Fibroblast of the conjunctiva (primary cell): ENCODE measurements at regions not wholly inside any gene's neighbourhood (a gene's known extent, or its start where the extent isn't known, plus 50 kb on each side); places are given as distances from the start of the nearest gene placed in this dataset.

ENCODE experiments used
- DNase-seq: peaks from one replicate; pipeline ENCODE4 v3.0.0-alpha.2; 2010; ENCODE audit warnings: low read depth

- DNase-seq = no peak
Observed at GRCh38 chr4:11485926-11486325, 57.2 kb upstream of the HS3ST1 start.

GRCh38 chr4:11484531-11484930 lies 55.8 kb upstream of the HS3ST1 start:
- DNase-seq = no peak

- no peak for DNase-seq
Observed at GRCh38 chr4:11483046-11483445, 54.4 kb upstream of the HS3ST1 start.

GRCh38 chr4:11480683-11481082 lies 52.0 kb upstream of the HS3ST1 start:
- DNase-seq = no peak
